OCI-LY7 (cell line): ENCODE measurements at regions not wholly inside any gene's neighbourhood (a gene's known extent, or its start where the extent isn't known, plus 50 kb on each side); places are given as distances from the start of the nearest gene placed in this dataset.

Experiments used
- BruUV-seq: library from RNA; stranded (reverse); fragments of 400-500 nt; replicated peaks from 2 replicates; lab custom pipeline; 2021; lab: Mats Ljungman, UMichigan
- CTCF ChIA-PET: fragments of 300-600 bp; sonication (Branson Sonifier 250); formaldehyde crosslinking; loops from one replicate; lab custom pipeline; 2022; ENCODE audit warnings: antibody characterized with exemption; ENCODE audit not compliant: unreplicated experiment; lab: Charles Lee
- POLR2A ChIA-PET: fragments of 300-600 bp; sonication (Branson Sonifier 250); formaldehyde crosslinking; loops from one replicate; lab custom pipeline; 2022; ENCODE audit warnings: antibody characterized with exemption; lab: Charles Lee
- DNase-seq: peaks from one replicate; pipeline ENCODE4 v3.0.0-alpha.2; 2015; ENCODE audit warnings: low spot score
- H2AFZ ChIP-seq: fragments of 200-600 bp; sonication (generic), shearing (Covaris generic); 2 replicates; pipeline ENCODE4 v1.6.1; 2014; ENCODE audit warnings: mild to moderate bottlenecking, antibody characterized with exemption, low read length, moderate library complexity
- H3K27ac ChIP-seq: fragments of 200-600 bp; sonication (generic); 2 replicates; pipeline ENCODE4 v1.5.1; 2014; ENCODE audit warnings: mixed run types, low read depth, mild to moderate bottlenecking, moderate library complexity, low read length, inconsistent platforms; ENCODE audit not compliant: poor library complexity, severe bottlenecking
- H3K36me3 ChIP-seq: fragments of 200-600 bp; sonication (generic); 2 replicates; pipeline ENCODE4 v1.6.1; 2014; ENCODE audit warnings: mild to moderate bottlenecking, antibody characterized with exemption, low read length, moderate library complexity, mixed read lengths; ENCODE audit not compliant: insufficient read depth
- H3K4me1 ChIP-seq: fragments of 200-600 bp; sonication (generic); 2 replicates; pipeline ENCODE4 v1.5.1; 2014; ENCODE audit warnings: mild to moderate bottlenecking, low read length; ENCODE audit not compliant: insufficient read depth, poor library complexity, severe bottlenecking
- H3K4me2 ChIP-seq: fragments of 200-600 bp; sonication (generic); 2 replicates; pipeline ENCODE4 v1.6.1; 2014; ENCODE audit warnings: mild to moderate bottlenecking, low read length
- H3K4me3 ChIP-seq: fragments of 200-600 bp; sonication (generic); 2 replicates; pipeline ENCODE4 v1.5.1; 2014; ENCODE audit warnings: mild to moderate bottlenecking, low read depth, low read length; ENCODE audit not compliant: poor library complexity, severe bottlenecking
- H3K79me2 ChIP-seq: fragments of 200-600 bp; sonication (generic); 2 replicates; pipeline ENCODE4 v1.6.1; 2016; ENCODE audit warnings: low read depth, mild to moderate bottlenecking, low read length, moderate library complexity, mixed read lengths; ENCODE audit not compliant: insufficient read depth
- H3K9me2 ChIP-seq: fragments of 200-600 bp; sonication (generic); 2 replicates; pipeline ENCODE4 v1.6.1; 2016; ENCODE audit warnings: mild to moderate bottlenecking, low read length, mixed read lengths; ENCODE audit not compliant: insufficient read depth
- H3K9me3 ChIP-seq: fragments of 200-600 bp; sonication (generic); 2 replicates; pipeline ENCODE4 v1.6.1; 2014; ENCODE audit warnings: mild to moderate bottlenecking, mixed run types, low read length, mixed read lengths
- H4K20me1 ChIP-seq: fragments of 200-600 bp; sonication (generic); 2 replicates; pipeline ENCODE4 v1.6.1; 2014; ENCODE audit warnings: mild to moderate bottlenecking, antibody characterized with exemption, low read length, moderate library complexity, mixed read lengths; ENCODE audit not compliant: insufficient read depth
- EZH2phosphoT487 ChIP-seq: fragments of 200-600 bp; sonication (generic); IDR thresholded peaks from 2 replicates; pipeline ENCODE4 v1.6.1; 2018; ENCODE audit warnings: low read depth, borderline replicate concordance, mild to moderate bottlenecking, mixed run types, antibody characterized with exemption, low read length, moderate library complexity, mixed read lengths
- intact Hi-C: fragments of 100-400 bp; cut with micrococcal nuclease; formaldehyde crosslinking; loops from one replicate; pipeline ENCODE4 v1.10.0; 2022; ENCODE audit not compliant: unreplicated experiment
- TF ChIP-seq, protein P1 (sequence below): fragments of 200-600 bp; sonication (generic); conservative IDR thresholded peaks from 2 replicates; pipeline ENCODE4 v1.5.1; 2014; ENCODE audit warnings: mild to moderate bottlenecking, antibody characterized with exemption, low read length, moderate library complexity, mixed read lengths

DNA sequence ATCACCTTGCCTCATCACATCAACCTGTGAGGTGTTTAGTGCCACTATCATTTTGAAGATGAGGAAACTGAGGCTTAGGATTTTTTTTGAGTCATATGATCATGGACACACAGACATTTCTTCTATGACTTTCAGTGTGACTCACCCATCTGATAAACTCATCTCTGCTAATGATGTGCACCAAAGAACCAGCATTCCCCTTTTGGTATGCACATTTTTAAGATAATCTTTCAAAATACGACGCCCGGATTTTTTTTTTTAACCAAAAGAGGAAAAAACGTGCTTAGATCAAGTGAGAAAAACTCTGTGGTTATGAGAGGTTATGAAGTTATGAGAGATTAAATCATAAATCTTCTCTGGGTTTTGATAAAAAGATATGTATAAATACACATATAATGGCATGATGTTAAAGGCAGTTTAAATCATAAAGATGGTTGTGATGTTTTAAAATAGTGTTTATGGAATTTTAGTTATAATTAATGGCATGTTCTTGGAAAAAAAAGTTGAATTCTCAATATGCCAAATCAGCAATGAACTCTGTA lies 948.1 kb downstream of the TMTC2 start:
- Histone ChIP-seq H4K20me1 (no peaks in the 10 kb centered on the region), H3K4me2 (no peak overlapping the region), H3K9me3 (no peaks in the 10 kb centered on the region), H3K9me2 (no peaks in the 10 kb centered on the region), H3K79me2 (no peaks in the 10 kb centered on the region), H3K4me1 (no peaks in the 10 kb centered on the region), H2AFZ (no peak overlapping the region), H3K4me3 (no peak overlapping the region), H3K36me3 (no peaks in the 10 kb centered on the region), H3K27ac (no peak overlapping the region)
- POLR2A ChIA-PET = no interaction called here
- intact Hi-C loops = no loop called here
- CTCF ChIA-PET = no interaction called here
- DNase-seq = no peak
- TF ChIP-seq EZH2phosphoT487 = no peak
- TF ChIP-seq, protein P1, sequence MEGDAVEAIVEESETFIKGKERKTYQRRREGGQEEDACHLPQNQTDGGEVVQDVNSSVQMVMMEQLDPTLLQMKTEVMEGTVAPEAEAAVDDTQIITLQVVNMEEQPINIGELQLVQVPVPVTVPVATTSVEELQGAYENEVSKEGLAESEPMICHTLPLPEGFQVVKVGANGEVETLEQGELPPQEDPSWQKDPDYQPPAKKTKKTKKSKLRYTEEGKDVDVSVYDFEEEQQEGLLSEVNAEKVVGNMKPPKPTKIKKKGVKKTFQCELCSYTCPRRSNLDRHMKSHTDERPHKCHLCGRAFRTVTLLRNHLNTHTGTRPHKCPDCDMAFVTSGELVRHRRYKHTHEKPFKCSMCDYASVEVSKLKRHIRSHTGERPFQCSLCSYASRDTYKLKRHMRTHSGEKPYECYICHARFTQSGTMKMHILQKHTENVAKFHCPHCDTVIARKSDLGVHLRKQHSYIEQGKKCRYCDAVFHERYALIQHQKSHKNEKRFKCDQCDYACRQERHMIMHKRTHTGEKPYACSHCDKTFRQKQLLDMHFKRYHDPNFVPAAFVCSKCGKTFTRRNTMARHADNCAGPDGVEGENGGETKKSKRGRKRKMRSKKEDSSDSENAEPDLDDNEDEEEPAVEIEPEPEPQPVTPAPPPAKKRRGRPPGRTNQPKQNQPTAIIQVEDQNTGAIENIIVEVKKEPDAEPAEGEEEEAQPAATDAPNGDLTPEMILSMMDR = no peak
- no TSS peak for BruUV-seq

DNA sequence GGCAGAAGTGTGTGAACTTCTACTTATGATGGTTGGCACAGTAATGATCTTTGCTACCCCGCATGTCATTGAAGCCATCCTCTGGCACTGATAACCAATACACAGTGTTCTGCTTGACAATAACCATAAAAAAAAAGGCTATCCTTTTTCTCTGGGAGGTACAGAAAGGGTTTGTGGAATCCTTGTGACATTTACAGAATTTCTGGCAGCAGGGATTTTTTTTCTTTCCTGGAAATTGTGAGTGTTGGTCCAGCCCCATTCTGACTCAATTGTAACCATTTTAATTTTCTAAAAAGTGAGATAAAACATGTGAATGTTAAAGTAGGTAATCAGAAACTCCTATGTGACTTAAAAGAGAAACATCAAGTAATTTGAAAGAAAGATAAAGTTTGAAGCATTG lies 943.8 kb downstream of the TMTC2 start:
- no peaks in the 10 kb centered on the region for H3K4me1 ChIP-seq
- H2AFZ ChIP-seq = no peak overlapping the region
- no peaks in the 10 kb centered on the region for H4K20me1 ChIP-seq
- intact Hi-C loops = no loop called here
- CTCF ChIA-PET = no interaction called here
- no peaks in the 10 kb centered on the region for H3K79me2 ChIP-seq
- TF ChIP-seq EZH2phosphoT487 = no peak
- TF ChIP-seq, protein P1 = no peak
- no peaks in the 10 kb centered on the region for H3K9me3 ChIP-seq
- H3K36me3 ChIP-seq = no peaks in the 10 kb centered on the region
- no peak overlapping the region for H3K27ac ChIP-seq
- DNase-seq = no peak
- H3K4me3 ChIP-seq = no peak overlapping the region
- no TSS peak for BruUV-seq
- POLR2A ChIA-PET = no interaction called here
- H3K4me2 ChIP-seq = no peak overlapping the region
- no peaks in the 10 kb centered on the region for H3K9me2 ChIP-seq

DNA sequence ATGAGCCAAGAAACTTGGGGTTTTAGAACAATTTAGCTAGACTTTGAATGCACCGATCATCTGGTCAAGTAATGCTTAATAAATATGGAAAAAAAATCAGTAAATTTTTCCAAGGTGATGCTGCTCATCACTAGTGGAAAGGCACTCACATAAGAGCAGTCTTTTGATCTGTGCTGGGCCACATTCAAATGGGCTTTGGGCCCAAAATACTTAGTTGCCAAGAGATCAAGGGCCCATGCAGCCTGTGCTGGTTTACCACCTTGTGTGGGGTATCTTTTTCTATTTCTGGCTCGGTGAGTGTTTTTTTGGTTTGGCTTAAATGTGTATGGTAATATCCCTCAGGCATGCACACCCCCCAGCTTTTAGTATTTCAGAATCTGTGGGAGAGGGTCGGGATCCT lies 943.2 kb downstream of the TMTC2 start:
- DNase-seq = no peak
- Histone ChIP-seq H4K20me1 (no peaks in the 10 kb centered on the region), H3K4me1 (no peaks in the 10 kb centered on the region), H2AFZ (no peak overlapping the region), H3K9me2 (no peaks in the 10 kb centered on the region), H3K9me3 (no peaks in the 10 kb centered on the region), H3K27ac (no peak overlapping the region), H3K4me2 (no peak overlapping the region), H3K4me3 (no peak overlapping the region), H3K79me2 (no peaks in the 10 kb centered on the region), H3K36me3 (no peaks in the 10 kb centered on the region)
- intact Hi-C loops = no loop called here
- ChIA-PET POLR2A (no interaction called here), CTCF (no interaction called here)
- TF ChIP-seq, protein P1 = no peak
- TF ChIP-seq EZH2phosphoT487 = no peak
- no TSS peak for BruUV-seq
